SK-N-SH (cell line): ENCODE measurements at regions not wholly inside any gene's neighbourhood (a gene's known extent, or its start where the extent isn't known, plus 50 kb on each side); places are given as distances from the start of the nearest gene placed in this dataset.

Experiments
- CHD2 ChIP-seq: fragments of 150-350 bp; IDR thresholded peaks from 2 replicates; pipeline ENCODE4 v1.6.1; 2018; ENCODE audit warnings: low read length; ENCODE audit not compliant: partially characterized antibody
- CTCF ChIP-seq: fragments of 200-600 bp; sonication (generic); IDR thresholded peaks from 2 replicates; pipeline ENCODE4 v1.6.1; 2017; ENCODE audit warnings: antibody characterized with exemption, mild to moderate bottlenecking, moderate library complexity
- ELF1 ChIP-seq: IDR thresholded peaks from 2 replicates; pipeline ENCODE4 v1.4.0; 2012
- EZH2phosphoT487 ChIP-seq: fragments of 200-600 bp; sonication (generic); IDR thresholded peaks from 2 replicates; pipeline ENCODE4 v1.6.1; 2017; ENCODE audit warnings: low read depth, mixed run types, mild to moderate bottlenecking, antibody characterized with exemption, moderate library complexity, borderline replicate concordance
- GABPA ChIP-seq: IDR thresholded peaks from 2 replicates; pipeline ENCODE4 v1.4.0; 2012; ENCODE audit warnings: low read depth, mild to moderate bottlenecking
- JUND ChIP-seq: IDR thresholded peaks from 2 replicates; pipeline ENCODE4 v1.4.0; 2012
- MAX ChIP-seq: IDR thresholded peaks from 2 replicates; pipeline ENCODE4 v1.4.0; 2012; ENCODE audit warnings: low read depth
- NRF1 ChIP-seq: IDR thresholded peaks from 2 replicates; pipeline ENCODE4 v1.6.1; 2012; ENCODE audit warnings: low read depth, mild to moderate bottlenecking, low read length
- PBX3 ChIP-seq: IDR thresholded peaks from 2 replicates; pipeline ENCODE4; 2012
- POLR2AphosphoS5 ChIP-seq: IDR thresholded peaks from 2 replicates; pipeline ENCODE4 v1.6.1; 2012; ENCODE audit warnings: low read depth, low read length
- REST ChIP-seq: IDR thresholded peaks from 2 replicates; pipeline ENCODE4 v1.6.1; 2012; ENCODE audit warnings: mild to moderate bottlenecking, low read depth, low read length, moderate library complexity
- RXRA ChIP-seq: IDR thresholded peaks from 2 replicates; pipeline ENCODE4 v1.4.0; 2012; ENCODE audit warnings: low read depth, mild to moderate bottlenecking, borderline replicate concordance
- TAF1 ChIP-seq: IDR thresholded peaks from 2 replicates; pipeline ENCODE4 v1.6.1; 2012; ENCODE audit warnings: low read depth, mild to moderate bottlenecking, low read length, moderate library complexity, borderline replicate concordance
- USF2 ChIP-seq: fragments of 150-350 bp; IDR thresholded peaks from 2 replicates; pipeline ENCODE4 v1.6.1; 2017; ENCODE audit warnings: antibody characterized with exemption, low read length, low read depth, borderline replicate concordance

GRCh38 chr16:51419768-51420167, 268.7 kb upstream of the SALL1 start:
- no peak for TF ChIP-seq CTCF
- no peak for TF ChIP-seq GABPA
- TF ChIP-seq REST, result no peak
- TF ChIP-seq PBX3, result no peak
- no peak for TF ChIP-seq POLR2AphosphoS5
- no peak for TF ChIP-seq TAF1
- no peak for TF ChIP-seq ELF1
- TF ChIP-seq JUND, result no peak
- no peak for TF ChIP-seq NRF1
- TF ChIP-seq RXRA, result no peak
- TF ChIP-seq MAX, result no peak
- TF ChIP-seq CHD2, result no peak
- TF ChIP-seq USF2, result no peak
- no peak for TF ChIP-seq EZH2phosphoT487
